Sigmoid colon (tissue), 6 donors: ENCODE measurements at regions not wholly inside any gene's neighbourhood (a gene's known extent, or its start where the extent isn't known, plus 50 kb on each side); places are given as distances from the start of the nearest gene placed in this dataset.

Experiments used
- DNase-seq: peaks from one replicate; pipeline ENCODE4 v3.0.0-alpha.2; 2019
- H3K27ac ChIP-seq, 4 donors: fragments of 200-600 bp; sonication (generic); one replicate each; pipeline ENCODE4 v1.5.1; 2016 to 2019; ENCODE audit warnings: mild to moderate bottlenecking in 1 of 4
- H3K27me3 ChIP-seq, 3 donors: fragments of 200-600 bp; sonication (generic); one replicate each; pipeline ENCODE4 v1.5.1; 2019; ENCODE audit warnings: mild to moderate bottlenecking in 1 of 3
- H3K36me3 ChIP-seq, 4 donors: fragments of 200-600 bp; sonication (generic); one replicate each; pipeline ENCODE4 v1.5.1; 2016 to 2019
- H3K4me1 ChIP-seq, 4 donors: fragments of 200-600 bp; sonication (generic); one replicate each; pipeline ENCODE4 v1.5.1; 2017 to 2019
- H3K4me3 ChIP-seq, 4 donors: fragments of 200-600 bp; sonication (generic); one replicate each; pipeline ENCODE4 v1.5.1; 2017 to 2019; ENCODE audit warnings: mild to moderate bottlenecking in 2 of 4, moderate library complexity in 1 of 4
- H3K9me3 ChIP-seq, 4 donors: fragments of 200-600 bp in 3 of 4; sonication (generic) in 3 of 4; one replicate each; pipeline versions ENCODE4 v1.5.1 to v1.6.1; 2013 to 2019
- EP300 ChIP-seq, 4 donors: sonication (generic); formaldehyde crosslinking; IDR thresholded peaks; one replicate each; pipeline ENCODE4 v1.6.1; 2017; ENCODE audit warnings: antibody characterized with exemption in 4 of 4
- POLR2A ChIP-seq, 2 donors: fragments of 450-650 bp; IDR thresholded peaks; one replicate each; pipeline ENCODE4 v1.6.1; 2016; ENCODE audit warnings: antibody characterized with exemption in 2 of 2, mild to moderate bottlenecking in 2 of 2, moderate library complexity in 2 of 2
- POLR2AphosphoS5 ChIP-seq, 4 donors: sonication (generic); formaldehyde crosslinking; IDR thresholded peaks; one replicate each; pipeline ENCODE4 v1.6.1; 2017; ENCODE audit warnings: antibody characterized with exemption in 4 of 4
- WGBS, 2 donors: extraction: QIAGEN DNeasy Blood & Tissue Kit; methylation state at CpG; one replicate each; pipeline ENCODE4 v1.1.7; 2013; 5-methylcytosine and 5-hydroxymethylcytosine counted together
- intact Hi-C: fragments of 100-400 bp; cut with DNase I; formaldehyde crosslinking; loops from one replicate; pipeline ENCODE4 v1.15.1; 2023
- TF ChIP-seq, protein P1 (sequence below), 4 experiments: fragments of 450-650 bp in 3 of 4; fragments of 200-600 bp in 1 of 4; IDR thresholded peaks; one replicate each; pipeline ENCODE4 v1.5.1; 2016 to 2019; ENCODE audit warnings: antibody characterized with exemption in 4 of 4, mild to moderate bottlenecking in 3 of 4, moderate library complexity in 2 of 4
- donor health status: healthy with polysubstance abuse.
- donor health status: healthy.

DNA sequence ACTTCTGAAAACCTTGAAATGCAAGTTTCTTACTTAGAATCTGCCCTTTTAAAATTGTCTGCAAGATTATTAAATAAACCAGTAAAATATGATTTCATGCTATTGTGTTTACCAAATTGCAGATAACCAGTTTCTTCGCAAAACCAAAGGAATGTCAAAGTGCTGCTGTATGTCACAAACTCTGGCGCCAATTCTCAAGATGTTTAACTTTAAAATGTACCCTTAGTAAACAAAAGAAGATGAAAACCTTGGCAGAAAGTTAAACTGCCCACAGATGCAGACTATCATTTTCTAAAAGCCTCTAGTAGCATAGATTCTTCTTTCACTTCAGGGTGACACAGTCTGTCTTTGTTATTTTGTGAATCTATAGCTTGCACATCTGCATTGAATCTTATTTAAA lies 189.2 kb downstream of the SLITRK6 start:
- intact Hi-C loops = no loop called here
- TF ChIP-seq, protein P1, sequence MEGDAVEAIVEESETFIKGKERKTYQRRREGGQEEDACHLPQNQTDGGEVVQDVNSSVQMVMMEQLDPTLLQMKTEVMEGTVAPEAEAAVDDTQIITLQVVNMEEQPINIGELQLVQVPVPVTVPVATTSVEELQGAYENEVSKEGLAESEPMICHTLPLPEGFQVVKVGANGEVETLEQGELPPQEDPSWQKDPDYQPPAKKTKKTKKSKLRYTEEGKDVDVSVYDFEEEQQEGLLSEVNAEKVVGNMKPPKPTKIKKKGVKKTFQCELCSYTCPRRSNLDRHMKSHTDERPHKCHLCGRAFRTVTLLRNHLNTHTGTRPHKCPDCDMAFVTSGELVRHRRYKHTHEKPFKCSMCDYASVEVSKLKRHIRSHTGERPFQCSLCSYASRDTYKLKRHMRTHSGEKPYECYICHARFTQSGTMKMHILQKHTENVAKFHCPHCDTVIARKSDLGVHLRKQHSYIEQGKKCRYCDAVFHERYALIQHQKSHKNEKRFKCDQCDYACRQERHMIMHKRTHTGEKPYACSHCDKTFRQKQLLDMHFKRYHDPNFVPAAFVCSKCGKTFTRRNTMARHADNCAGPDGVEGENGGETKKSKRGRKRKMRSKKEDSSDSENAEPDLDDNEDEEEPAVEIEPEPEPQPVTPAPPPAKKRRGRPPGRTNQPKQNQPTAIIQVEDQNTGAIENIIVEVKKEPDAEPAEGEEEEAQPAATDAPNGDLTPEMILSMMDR (IDR thresholded peaks at IDR 0.05) = no peak
- no peak for TF ChIP-seq POLR2AphosphoS5 (IDR thresholded peaks at IDR 0.05)
- TF ChIP-seq EP300 (IDR thresholded peaks at IDR 0.05) = no peak
- TF ChIP-seq POLR2A (IDR thresholded peaks at IDR 0.05) = no peak
- peaks cover 0 to 5% (median 0%) of the 10 kb centered on the region in 4 donors for H3K4me1 ChIP-seq
- H3K4me3 ChIP-seq = no peak overlapping the region
- no peak for DNase-seq
- no peaks in the 10 kb centered on the region for H3K9me3 ChIP-seq
- H3K27ac ChIP-seq = no peak overlapping the region
- no peaks in the 10 kb centered on the region for H3K36me3 ChIP-seq
- no peaks in the 10 kb centered on the region for H3K27me3 ChIP-seq
- WGBS, 2 donors = 67 to 69% methylated on average over 2 of the region's 2 CpGs

- DNase-seq = no peak
- Histone ChIP-seq H3K4me1 (peaks cover 0 to 5% (median 0%) of the 10 kb centered on the region in 4 donors), H3K4me3 (no peak overlapping the region), H3K36me3 (no peaks in the 10 kb centered on the region), H3K27ac (no peak overlapping the region), H3K27me3 (no peaks in the 10 kb centered on the region), H3K9me3 (no peaks in the 10 kb centered on the region)
- intact Hi-C loops = no loop called here
- 77 to 83% methylated on average over 7 of the region's 7 CpGs for WGBS, 2 donors
- TF ChIP-seq POLR2AphosphoS5 (IDR thresholded peaks at IDR 0.05) (no peak), EP300 (IDR thresholded peaks at IDR 0.05) (no peak), POLR2A (IDR thresholded peaks at IDR 0.05) (no peak)
- TF ChIP-seq, protein P1 (IDR thresholded peaks at IDR 0.05) = no peak
Measured at GRCh38 chr13:85608255-85608829, 190.9 kb downstream of the SLITRK6 start.

- TF ChIP-seq, protein P1 (IDR thresholded peaks at IDR 0.05) = no peak
- TF ChIP-seq POLR2AphosphoS5 (IDR thresholded peaks at IDR 0.05) = no peak
- no peak for TF ChIP-seq EP300 (IDR thresholded peaks at IDR 0.05)
- no peak for TF ChIP-seq POLR2A (IDR thresholded peaks at IDR 0.05)
- Histone ChIP-seq H3K9me3 (no peaks in the 10 kb centered on the region), H3K4me1 (no peaks in the 10 kb centered on the region), H3K36me3 (no peaks in the 10 kb centered on the region), H3K27me3 (no peaks in the 10 kb centered on the region), H3K27ac (no peak overlapping the region), H3K4me3 (no peak overlapping the region)
- DNase-seq = no peak
- intact Hi-C loops = no loop called here
- WGBS, 2 donors = 95 to 96% methylated on average over 1 of the region's 1 CpG
Measured at GRCh38 chr13:85603735-85604134, 195.5 kb downstream of the SLITRK6 start.

GRCh38 chr13:85601526-85601925 lies 197.7 kb downstream of the SLITRK6 start:
- no peaks in the 10 kb centered on the region for H3K27me3 ChIP-seq
- no peaks in the 10 kb centered on the region for H3K9me3 ChIP-seq
- H3K4me3 ChIP-seq = no peak overlapping the region
- intact Hi-C loops = no loop called here
- H3K27ac ChIP-seq = no peak overlapping the region
- WGBS, 2 donors = 37 to 51% methylated on average over 2 of the region's 2 CpGs
- DNase-seq = no peak
- H3K4me1 ChIP-seq = no peaks in the 10 kb centered on the region
- H3K36me3 ChIP-seq = no peaks in the 10 kb centered on the region
- TF ChIP-seq POLR2A (IDR thresholded peaks at IDR 0.05) = no peak
- TF ChIP-seq EP300 (IDR thresholded peaks at IDR 0.05) = no peak
- TF ChIP-seq, protein P1 (IDR thresholded peaks at IDR 0.05) = no peak
- no peak for TF ChIP-seq POLR2AphosphoS5 (IDR thresholded peaks at IDR 0.05)
